Left lung (tissue), 4 donors: ENCODE measurements at regions not wholly inside any gene's neighbourhood (a gene's known extent, or its start where the extent isn't known, plus 50 kb on each side); places are given as distances from the start of the nearest gene placed in this dataset.
"Not testable (repeated sequence)": the region's sequence is repeated elsewhere in the genome, so short reads cannot be mapped to it uniquely, and the experiment has no call there.

Experiments used
- ATAC-seq: fragments of 200-7000 bp; cut with Tn5 transposase; one replicate; pipeline ENCODE4 v1.9.1; 2020; ENCODE audit warnings: moderate library complexity
- DNase-seq, 4 donors: peaks; one replicate each; pipeline ENCODE4 v3.0.0-alpha.2; 2013 to 2020
- H3K27ac ChIP-seq, 2 donors: fragments of 200-600 bp; sonication (generic) in 1 of 2; one replicate each; pipeline versions ENCODE4 v1.5.0 to v1.8.0; 2020 to 2021
- H3K27me3 ChIP-seq, 2 donors: fragments of 200-600 bp; sonication (generic) in 1 of 2; one replicate each; pipeline versions ENCODE4 v1.5.0 to v1.8.0; 2020 to 2021
- H3K36me3 ChIP-seq, 2 donors: fragments of 200-600 bp; sonication (generic) in 1 of 2; one replicate each; pipeline versions ENCODE4 v1.5.0 to v1.8.0; 2020 to 2021
- H3K4me1 ChIP-seq, 2 donors: fragments of 200-600 bp; one replicate each; pipeline ENCODE4 v1.8.0; 2021
- H3K4me3 ChIP-seq, 2 donors: fragments of 200-600 bp; sonication (generic) in 1 of 2; one replicate each; pipeline versions ENCODE4 v1.5.0 to v1.8.0; 2020 to 2021; ENCODE audit warnings: mild to moderate bottlenecking in 1 of 2
- H3K9me3 ChIP-seq, 2 donors: fragments of 200-600 bp; sonication (generic) in 1 of 2; one replicate each; pipeline versions ENCODE4 v1.5.0 to v1.8.0; 2020 to 2021
- intact Hi-C, 2 donors: fragments of 100-400 bp; cut with DNase I; formaldehyde crosslinking; loops; one replicate each; pipeline versions ENCODE4 v1.11.2 to v1.14.2; 2022
- TF ChIP-seq, protein P1 (sequence below), 2 donors: fragments of 200-600 bp; sonication (generic) in 1 of 2; IDR thresholded peaks; one replicate each; pipeline versions ENCODE4 v1.5.0 to v1.8.0; 2021; ENCODE audit warnings: antibody characterized with exemption in 2 of 2
- donor health status: DM: no; HTN: yes; CAD: no.
- donor health status: DM: no; HTN: no; CAD: no.

DNA sequence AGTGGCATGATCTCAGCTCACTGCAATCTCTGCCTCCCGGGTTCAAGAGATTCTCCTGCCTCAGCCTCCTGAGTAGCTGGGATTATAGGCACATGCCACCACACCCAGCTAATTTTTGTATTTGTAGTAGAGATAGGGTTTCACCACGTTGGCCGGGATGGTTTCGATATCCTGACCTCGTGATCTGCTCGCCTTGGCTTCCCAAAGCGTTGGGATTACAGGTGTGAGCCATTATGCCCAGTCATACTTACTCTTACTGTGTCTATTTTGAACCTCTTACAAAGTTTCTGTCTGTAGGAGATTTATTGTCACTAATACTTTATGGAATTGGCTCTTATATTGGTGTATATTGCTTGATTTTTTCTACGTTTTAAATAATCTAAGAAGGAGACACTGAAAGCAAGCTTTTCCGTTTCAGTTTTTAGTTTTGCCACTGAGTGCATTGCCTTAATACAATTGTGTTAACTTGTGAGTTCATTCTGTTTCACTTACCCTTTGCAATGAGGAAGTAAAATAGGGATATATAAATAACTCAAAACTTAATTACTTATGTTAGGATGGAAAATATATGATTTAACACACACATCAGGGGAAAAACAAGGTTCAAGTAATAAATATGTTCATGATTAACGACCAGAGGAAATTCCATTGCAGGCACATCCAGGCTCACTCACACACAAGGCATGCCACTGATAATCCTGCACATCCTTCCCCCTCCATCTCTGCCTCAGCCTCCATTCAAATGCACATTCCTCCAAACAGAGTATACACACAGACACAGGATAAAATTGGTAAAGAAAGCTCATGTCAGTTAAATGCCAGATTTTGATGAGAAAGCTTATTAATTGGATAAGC, 279.3 kb upstream of the RASGRP1 start:
- Histone ChIP-seq H3K27ac (no peak overlapping the region), H3K4me3 (no peak overlapping the region), H3K9me3 (no peaks in the 10 kb centered on the region), H3K36me3 (no peaks in the 10 kb centered on the region), H3K27me3 (no peaks in the 10 kb centered on the region), H3K4me1 (no peaks in the 10 kb centered on the region)
- TF ChIP-seq, protein P1, sequence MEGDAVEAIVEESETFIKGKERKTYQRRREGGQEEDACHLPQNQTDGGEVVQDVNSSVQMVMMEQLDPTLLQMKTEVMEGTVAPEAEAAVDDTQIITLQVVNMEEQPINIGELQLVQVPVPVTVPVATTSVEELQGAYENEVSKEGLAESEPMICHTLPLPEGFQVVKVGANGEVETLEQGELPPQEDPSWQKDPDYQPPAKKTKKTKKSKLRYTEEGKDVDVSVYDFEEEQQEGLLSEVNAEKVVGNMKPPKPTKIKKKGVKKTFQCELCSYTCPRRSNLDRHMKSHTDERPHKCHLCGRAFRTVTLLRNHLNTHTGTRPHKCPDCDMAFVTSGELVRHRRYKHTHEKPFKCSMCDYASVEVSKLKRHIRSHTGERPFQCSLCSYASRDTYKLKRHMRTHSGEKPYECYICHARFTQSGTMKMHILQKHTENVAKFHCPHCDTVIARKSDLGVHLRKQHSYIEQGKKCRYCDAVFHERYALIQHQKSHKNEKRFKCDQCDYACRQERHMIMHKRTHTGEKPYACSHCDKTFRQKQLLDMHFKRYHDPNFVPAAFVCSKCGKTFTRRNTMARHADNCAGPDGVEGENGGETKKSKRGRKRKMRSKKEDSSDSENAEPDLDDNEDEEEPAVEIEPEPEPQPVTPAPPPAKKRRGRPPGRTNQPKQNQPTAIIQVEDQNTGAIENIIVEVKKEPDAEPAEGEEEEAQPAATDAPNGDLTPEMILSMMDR (IDR thresholded peaks at IDR 0.05), result no peak
- intact Hi-C loops, result no loop called here
- DNase-seq, result no peak
- no peak for ATAC-seq

DNA sequence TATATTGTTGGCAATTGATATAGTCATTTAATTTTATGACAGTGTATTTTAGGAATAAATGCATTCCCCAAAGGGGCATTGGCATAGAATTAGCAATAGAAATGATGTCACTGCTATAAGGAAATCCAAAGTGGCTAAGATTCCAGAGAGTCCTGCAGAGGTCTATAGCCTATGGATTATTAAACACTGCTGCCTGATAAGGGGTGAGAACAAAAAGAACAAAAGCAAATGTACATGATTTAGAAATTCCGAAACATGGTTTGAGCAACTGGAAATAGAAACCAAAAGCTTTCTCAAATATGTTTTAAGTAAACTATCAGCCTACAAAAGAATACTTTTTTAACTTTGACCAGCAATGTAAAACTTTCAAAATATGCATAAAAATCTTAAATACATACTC, 280.1 kb upstream of the RASGRP1 start:
- no peaks in the 10 kb centered on the region for H3K9me3 ChIP-seq
- no peak for ATAC-seq
- TF ChIP-seq, protein P1 (IDR thresholded peaks at IDR 0.05), result no peak
- no peaks in the 10 kb centered on the region for H3K27me3 ChIP-seq
- DNase-seq, result no peak
- H3K27ac ChIP-seq, result no peak overlapping the region
- H3K4me3 ChIP-seq, result no peak overlapping the region
- intact Hi-C loops, result no loop called here
- no peaks in the 10 kb centered on the region for H3K36me3 ChIP-seq
- no peaks in the 10 kb centered on the region for H3K4me1 ChIP-seq

DNA sequence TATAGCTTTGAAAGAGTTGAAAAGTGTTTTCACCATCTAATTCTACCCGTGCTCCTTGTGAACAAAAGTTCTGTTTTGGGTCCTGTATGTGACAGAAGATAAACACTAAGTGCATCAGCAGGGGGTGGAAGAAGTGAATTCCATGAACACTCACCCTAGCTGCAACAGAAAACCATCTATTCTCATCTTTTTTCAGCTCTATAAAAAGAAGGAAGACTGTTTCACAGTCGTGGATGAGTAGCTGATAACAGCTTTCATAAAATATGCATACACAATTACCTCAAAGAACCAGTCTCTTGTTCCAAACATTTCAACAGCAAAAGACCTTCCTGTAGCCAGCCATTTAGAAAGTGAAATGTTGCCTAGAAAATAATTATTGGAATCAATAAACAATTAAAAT, 281.7 kb upstream of the RASGRP1 start:
- TF ChIP-seq, protein P1 (IDR thresholded peaks at IDR 0.05), result no peak
- ATAC-seq (no peak), DNase-seq (no peak)
- H3K4me1 ChIP-seq, result no peaks in the 10 kb centered on the region
- intact Hi-C loops, result no loop called here
- no peaks in the 10 kb centered on the region for H3K27me3 ChIP-seq
- H3K9me3 ChIP-seq, result no peaks in the 10 kb centered on the region
- H3K36me3 ChIP-seq, result no peaks in the 10 kb centered on the region
- no peak overlapping the region for H3K4me3 ChIP-seq
- no peak overlapping the region for H3K27ac ChIP-seq

DNA sequence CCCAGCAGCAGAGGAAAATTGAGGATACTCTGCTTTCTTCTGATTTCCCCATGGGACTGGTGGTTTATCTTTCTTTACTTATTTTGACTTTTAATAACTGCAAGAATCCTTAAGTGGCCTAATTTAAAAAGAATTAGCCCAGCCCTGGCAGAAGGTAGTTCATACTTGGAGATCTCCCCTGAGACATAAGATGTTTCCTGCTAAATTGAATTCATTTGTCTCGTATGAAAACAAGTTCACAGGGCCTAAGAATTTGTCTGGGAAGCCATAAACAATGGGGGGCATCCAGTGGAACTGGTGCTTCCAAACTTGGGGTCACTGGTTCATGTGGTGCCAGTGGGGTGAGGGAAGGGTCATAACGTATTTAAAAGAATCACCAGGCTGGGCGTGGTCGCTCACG, 283.1 kb upstream of the RASGRP1 start:
- Histone ChIP-seq H3K9me3 (no peaks in the 10 kb centered on the region), H3K4me3 (no peak overlapping the region), H3K4me1 (no peaks in the 10 kb centered on the region), H3K36me3 (no peaks in the 10 kb centered on the region), H3K27me3 (no peaks in the 10 kb centered on the region), H3K27ac (no peak overlapping the region)
- ATAC-seq (no peak), DNase-seq (no peak)
- TF ChIP-seq, protein P1 (IDR thresholded peaks at IDR 0.05), result no peak
- intact Hi-C loops, result no loop called here

DNA sequence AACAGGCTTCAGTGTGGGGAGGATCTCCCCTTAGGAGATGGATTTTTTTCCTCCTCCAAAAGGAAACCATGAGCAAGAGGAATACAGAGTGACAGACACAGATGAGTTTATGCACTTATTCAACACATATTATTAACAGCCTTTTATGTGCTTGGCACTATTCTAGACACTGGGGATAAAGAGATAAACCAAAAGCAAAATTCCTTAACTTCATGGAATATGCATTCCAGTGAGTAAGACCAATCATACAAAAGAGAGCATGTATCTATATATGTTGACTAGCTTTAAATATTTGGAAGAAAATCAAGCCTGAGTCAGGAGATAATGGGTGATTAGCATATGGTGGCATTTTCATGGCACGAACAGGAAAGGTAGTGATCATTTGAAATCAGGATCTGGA, 284.4 kb upstream of the RASGRP1 start:
- H3K27ac ChIP-seq, result no peak overlapping the region
- H3K27me3 ChIP-seq, result no peaks in the 10 kb centered on the region
- TF ChIP-seq, protein P1 (IDR thresholded peaks at IDR 0.05), result no peak
- ATAC-seq, result no peak
- no peak for DNase-seq
- no peaks in the 10 kb centered on the region for H3K4me1 ChIP-seq
- H3K36me3 ChIP-seq, result no peaks in the 10 kb centered on the region
- H3K4me3 ChIP-seq, result no peak overlapping the region
- intact Hi-C loops, result no loop called here
- H3K9me3 ChIP-seq, result no peaks in the 10 kb centered on the region

DNA sequence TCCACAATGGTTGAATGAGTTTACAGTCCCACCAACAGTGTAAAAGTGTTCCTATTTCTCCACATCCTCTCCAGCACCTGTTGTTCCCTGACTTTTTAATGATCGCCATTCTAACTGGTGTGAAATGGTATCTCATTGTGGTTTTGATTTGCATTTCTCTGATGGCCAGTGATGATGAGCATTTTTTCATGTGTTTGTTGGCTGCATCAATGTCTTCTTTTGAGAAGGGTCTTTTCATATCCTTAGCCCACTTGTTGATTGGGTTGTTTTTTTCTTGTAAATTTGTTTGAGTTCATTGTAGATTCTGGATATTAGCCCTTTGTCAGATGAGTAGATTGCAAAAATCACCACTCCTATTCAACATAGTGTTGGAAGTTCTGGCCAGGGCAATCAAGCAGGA, 287.6 kb upstream of the RASGRP1 start:
- H3K9me3 ChIP-seq, H3K36me3 ChIP-seq, H3K27ac ChIP-seq, H3K4me1 ChIP-seq, H3K27me3 ChIP-seq, intact Hi-C loops, ATAC-seq, DNase-seq, H3K4me3 ChIP-seq: not testable (repeated sequence)
